SK-MEL-5 (cell line): ENCODE measurements at regions not wholly inside any gene's neighbourhood (a gene's known extent, or its start where the extent isn't known, plus 50 kb on each side); places are given as distances from the start of the nearest gene placed in this dataset.

Experiments
- DNase-seq: peaks from one replicate; pipeline ENCODE4 v3.0.0-alpha.2; 2016; ENCODE audit warnings: low read depth, low spot score
- in situ Hi-C: cut with HindIII; loops from 2 replicates; pipeline ENCODE4 v1.10.0; 2016; ENCODE audit warnings: low sequenced_read_pairs, high pct_unique_total_duplicates, low pct_unique_long_range_greater_than_20kb

DNA sequence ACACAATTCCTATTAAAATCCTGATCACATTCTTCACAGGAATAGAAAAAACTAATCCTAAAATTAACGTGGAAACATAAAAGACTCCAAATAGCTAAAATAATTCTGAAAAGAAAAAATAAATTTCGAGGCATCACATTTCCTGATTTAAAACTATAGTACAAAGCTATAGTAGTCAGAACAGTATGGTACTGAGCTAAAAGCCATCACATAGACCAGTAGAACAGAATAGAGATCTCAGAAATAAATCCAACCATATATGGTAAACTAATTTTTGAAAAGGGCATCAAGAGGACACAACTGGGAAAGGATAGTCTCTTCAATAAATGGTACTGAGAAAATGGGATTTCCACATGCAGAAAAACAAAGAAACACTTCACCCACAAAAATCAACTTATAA, 125.2 kb upstream of the DAAM1 start:
- in situ Hi-C loops, result no loop called here
- no peak for DNase-seq

- in situ Hi-C loops, result no loop called here
- no peak for DNase-seq
These were observed 121.2 kb upstream of the DAAM1 start for GRCh38 chr14:59067127-59067894.

DNA sequence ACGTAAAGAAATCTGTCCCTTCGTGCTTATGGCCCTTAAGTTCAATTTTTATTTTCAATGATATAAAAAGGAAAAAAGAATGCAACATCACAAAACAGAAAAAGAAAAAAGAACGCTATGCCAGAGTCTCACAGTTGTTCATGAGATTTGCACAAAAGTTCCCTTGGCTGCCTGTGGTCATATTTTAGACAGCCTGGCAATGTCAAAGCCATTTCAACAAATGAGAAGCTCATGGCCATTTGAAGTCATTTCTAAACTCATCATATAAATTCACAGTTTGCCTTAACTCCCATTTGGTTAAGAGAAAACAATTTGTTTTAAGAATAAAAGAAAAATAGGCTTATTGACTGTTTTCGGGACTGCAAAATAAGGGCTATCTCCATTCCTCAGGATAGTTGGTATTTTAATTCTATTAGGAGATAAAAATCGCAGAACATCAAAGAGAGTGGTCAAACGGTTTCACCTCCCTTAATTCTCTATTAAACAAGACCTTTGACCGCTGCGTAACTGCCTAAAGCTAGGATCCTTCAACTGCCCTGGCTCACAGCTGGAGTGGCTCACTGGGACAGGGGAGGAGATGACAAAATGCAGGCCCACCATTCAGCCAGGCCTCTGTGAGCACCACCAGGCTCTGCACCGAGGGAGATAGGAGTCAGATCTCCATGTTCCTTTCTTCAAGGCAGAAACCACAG, 119.2 kb upstream of the DAAM1 start:
- DNase-seq, result no peak
- in situ Hi-C loops, result no loop called here

- in situ Hi-C loops, result no loop called here
- no peak for DNase-seq
These were observed 113.0 kb upstream of the DAAM1 start for GRCh38 chr14:59075506-59075905.

- in situ Hi-C loops, result no loop called here
- DNase-seq, result no peak
These were observed 106.7 kb upstream of the DAAM1 start for GRCh38 chr14:59081720-59082119.

- no peak for DNase-seq
- in situ Hi-C loops, result no loop called here
These were observed 103.2 kb upstream of the DAAM1 start for GRCh38 chr14:59085207-59085739.

GRCh38 chr14:59086241-59086882, 102.1 kb upstream of the DAAM1 start:
- DNase-seq, result no peak
- in situ Hi-C loops, result no loop called here

DNA sequence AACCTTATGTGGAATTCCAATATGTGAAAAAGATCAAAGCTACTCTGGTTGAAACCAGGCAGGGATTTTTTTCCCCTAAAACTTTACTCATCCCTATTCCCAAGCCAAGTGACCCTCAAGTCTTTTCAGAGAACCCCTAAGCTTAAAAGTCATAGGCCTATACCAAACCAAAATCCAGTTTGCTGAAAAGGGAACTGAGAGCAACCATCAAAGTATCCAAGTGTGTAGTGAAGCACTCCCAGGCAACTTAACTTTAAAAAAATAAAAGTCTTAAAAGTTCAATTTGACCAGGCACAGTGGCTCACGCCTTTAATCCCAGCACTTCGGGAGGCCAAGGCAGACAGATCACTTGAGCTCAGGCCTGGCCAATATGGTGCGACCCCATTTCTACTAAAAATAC, 101.2 kb upstream of the DAAM1 start:
- in situ Hi-C loops, result no loop called here
- DNase-seq, result no peak

DNA sequence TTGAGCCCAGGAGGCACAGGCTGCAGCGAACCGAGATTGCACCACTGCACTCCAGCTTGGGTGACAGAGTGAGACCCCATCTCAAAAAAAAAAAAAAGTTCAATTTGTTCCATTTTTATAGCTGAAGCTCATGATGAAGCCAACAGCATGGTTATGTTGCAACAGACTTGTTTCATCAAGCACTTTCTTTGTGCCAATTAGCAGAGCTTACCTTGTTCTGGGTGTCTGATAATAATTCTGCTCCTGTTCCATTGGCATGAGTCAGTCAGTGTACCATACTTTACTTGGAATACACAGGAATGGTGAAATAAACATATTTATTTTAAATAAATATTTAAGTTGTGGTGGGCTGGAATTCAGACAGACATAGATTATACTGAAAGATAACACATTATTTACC, 100.8 kb upstream of the DAAM1 start:
- no peak for DNase-seq
- in situ Hi-C loops, result no loop called here

DNA sequence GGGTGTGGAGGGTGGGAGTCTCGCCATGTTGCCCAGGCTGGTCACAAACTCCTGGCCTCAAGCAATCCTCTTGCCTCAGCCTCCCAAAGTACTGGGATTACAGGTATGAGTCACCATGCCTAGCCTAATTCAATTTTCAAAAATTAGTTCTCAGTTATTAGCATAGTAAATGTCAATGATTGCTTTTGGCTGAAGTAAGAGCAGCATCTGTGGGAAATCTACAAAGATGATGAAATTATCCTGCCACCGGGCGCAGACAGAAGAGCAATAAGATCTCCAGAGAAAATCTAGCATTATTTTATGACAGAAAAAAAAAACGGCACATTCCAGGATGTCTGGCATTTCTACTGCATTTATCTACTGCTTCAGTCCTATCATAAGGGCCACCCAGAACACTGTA, 97.9 kb upstream of the DAAM1 start:
- DNase-seq, result no peak
- in situ Hi-C loops, result no loop called here

GRCh38 chr14:59091404-59091803, 97.1 kb upstream of the DAAM1 start:
- DNase-seq, result no peak
- in situ Hi-C loops, result no loop called here

GRCh38 chr14:59091976-59092375, 96.5 kb upstream of the DAAM1 start:
- in situ Hi-C loops, result no loop called here
- no peak for DNase-seq

DNA sequence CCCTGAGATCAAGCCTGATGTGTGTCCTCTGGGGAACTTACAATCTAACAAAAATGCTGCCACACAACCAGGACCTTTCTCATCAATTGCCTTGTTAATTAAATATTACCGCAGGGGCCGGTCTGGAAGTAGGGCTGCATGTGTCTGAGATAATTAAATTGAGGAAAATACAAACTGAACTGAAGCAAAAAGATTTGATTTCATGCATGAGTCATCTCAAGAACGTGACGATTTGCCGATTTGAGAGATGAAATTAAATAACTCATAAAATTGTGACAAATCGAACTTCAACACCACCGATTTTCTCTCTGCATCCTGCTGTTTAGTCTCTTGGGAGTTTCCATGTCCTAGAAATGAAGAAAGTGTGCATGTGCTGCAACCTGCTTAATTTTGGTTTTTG, 94.6 kb upstream of the DAAM1 start:
- no peak for DNase-seq
- in situ Hi-C loops, result no loop called here

- in situ Hi-C loops, result no loop called here
- DNase-seq, result no peak
These were observed 92.2 kb upstream of the DAAM1 start for GRCh38 chr14:59096303-59096702.

DNA sequence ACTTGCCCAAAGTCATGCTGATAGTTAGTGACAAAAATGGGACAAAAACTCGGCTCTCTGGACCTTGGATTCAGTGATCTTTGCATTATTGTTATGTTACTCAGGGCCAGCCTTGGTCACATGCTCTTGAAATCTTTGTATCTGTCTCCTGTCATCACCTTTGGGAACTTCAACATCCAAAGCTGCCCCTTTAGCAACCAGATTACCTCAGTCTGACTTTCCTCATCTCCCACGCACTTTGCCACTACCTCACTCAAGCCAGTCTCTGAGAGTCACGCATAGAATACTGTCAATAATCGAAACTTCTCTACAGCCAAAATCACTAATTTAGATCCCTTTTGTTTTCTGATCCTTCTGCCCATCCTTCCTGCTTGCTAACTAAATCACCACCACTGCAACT, 90.8 kb upstream of the DAAM1 start:
- in situ Hi-C loops, result no loop called here
- DNase-seq, result no peak

- DNase-seq, result no peak
- in situ Hi-C loops, result no loop called here
These were observed 90.1 kb upstream of the DAAM1 start for GRCh38 chr14:59098377-59098776.

GRCh38 chr14:59100205-59100604, 88.3 kb upstream of the DAAM1 start:
- in situ Hi-C loops, result no loop called here
- no peak for DNase-seq

GRCh38 chr14:59101476-59101875, 87.0 kb upstream of the DAAM1 start:
- in situ Hi-C loops, result no loop called here
- DNase-seq, result no peak

DNA sequence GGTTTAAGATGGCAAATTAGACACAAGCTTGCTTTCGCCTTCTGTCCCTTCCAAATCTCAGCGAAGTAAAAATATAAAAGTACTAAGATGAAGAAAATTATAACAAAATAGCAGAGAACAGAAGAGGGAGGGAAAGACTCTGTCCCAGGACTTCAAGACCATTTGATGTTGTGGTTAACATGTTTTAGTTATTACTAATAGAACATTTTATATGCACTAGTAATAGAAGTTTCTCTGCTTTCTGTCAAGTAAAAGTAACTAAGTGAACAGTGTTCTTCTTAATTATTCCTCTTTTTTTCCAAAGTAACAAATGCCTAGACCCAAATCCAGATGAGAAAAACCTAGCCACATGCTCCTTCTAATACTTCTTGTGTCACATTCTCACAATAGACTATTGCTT, 85.1 kb upstream of the DAAM1 start:
- in situ Hi-C loops, result no loop called here
- DNase-seq, result no peak
